ENCODE measurements at regions not wholly inside any gene's neighbourhood (a gene's known extent, or its start where the extent isn't known, plus 50 kb on each side); places are given as distances from the start of the nearest gene placed in this dataset.

DNA sequence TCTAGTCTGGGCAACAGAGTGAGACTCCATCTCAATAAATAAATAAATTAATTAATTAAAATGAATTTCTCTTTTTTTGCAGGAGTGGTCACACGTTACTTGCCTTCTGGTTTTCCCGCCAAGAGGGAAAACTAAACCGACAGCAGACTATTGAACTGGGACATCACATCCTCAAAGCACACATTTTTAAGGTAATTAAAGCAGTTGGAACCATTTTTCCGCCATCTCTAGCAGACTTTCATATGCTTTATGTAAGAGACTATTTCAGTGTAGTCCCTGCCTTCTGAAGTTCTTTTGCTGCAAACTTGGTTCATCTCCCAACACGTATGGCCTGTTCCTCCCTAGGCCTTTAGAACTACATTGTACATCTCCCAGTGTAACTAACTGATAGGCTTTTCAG is 66.5 kb downstream of the CYB561 start:
- intact Hi-C loops (cut with DNase I) = no loop called here
- no peak for DNase-seq

DNA sequence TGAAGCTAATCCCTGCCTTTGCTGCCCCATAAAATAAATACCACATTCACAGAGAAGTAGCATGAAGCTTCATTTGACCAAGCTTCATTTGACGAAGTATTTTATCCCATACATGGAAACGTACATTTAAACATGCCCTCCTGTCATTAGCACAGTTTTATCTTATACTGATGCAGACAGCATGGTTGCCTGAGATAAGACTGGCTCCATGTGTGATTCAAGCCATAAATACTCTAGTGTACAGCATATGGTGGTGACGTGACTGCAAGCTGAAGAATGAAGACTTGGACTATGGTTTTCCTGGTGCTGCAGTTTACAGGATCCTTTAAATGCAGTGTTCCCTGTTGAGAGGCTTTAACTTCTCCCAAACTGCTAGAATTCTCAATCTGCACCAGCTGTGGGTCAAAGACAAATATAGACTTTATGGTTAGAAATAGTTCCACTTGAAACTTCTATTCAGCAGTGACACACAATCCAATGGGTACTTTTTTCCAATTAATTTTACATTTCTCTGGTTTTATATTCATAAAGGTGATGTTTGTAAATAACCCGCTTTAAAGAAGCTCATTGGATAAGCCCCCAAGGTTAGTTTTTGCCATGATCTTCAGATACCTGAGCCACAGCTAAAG is 64.9 kb downstream of the CYB561 start:
- no peak for DNase-seq

DNA sequence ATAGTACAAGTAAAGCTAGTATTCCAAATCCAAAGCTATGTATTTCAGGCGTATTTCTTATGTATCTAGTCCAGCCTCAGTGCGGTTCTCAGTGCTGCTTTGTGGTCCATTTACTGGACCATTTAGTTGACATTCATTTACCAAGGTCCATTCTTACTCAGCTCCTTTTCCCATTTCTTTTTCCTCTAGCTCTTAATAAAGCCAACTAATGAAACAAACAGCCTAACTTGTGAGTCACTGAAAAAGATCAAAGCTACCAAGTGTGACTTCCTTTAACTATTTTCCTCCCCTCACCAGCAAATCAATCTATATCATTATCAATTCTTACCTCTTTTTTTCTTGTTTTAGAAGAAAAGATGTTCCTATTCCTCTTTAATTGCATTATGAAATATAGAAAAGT is 64.0 kb downstream of the CYB561 start:
- no peak for DNase-seq
- intact Hi-C loops (cut with DNase I) = no loop called here

More for the DNA sequence above, 64.9 kb downstream of the CYB561 start:
- intact Hi-C loops (cut with DNase I) = no loop called here

Measured in head of caudate nucleus (tissue), 42 donors.